ENCODE measurements at regions not wholly inside any gene's neighbourhood (a gene's known extent, or its start where the extent isn't known, plus 50 kb on each side); places are given as distances from the start of the nearest gene placed in this dataset.

DNA sequence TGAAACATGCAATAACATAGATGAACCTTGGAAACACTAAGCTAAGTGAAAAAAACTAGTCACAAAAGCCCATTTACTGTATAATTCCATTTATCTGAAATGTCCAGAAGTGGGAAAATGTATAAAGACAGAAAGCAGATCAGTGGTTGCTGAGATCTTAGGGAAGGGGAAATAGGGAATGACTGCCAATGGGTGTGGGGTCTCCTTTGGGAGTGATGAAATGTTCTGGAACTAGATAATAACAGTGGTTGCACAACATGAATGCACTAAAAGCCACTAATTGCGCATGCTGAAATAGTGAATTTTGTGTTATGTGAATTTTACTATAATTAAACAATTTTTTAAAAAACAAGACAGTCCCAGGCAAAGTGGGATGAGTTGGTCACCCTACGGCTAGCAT, 472.8 kb downstream of the CCDC171 start:
- no peaks in the 10 kb centered on the region for H3K27me3 ChIP-seq (ENCODE audit: low read depth, low read length)
- no peaks in the 10 kb centered on the region for H4K20me1 ChIP-seq (ENCODE audit: insufficient read depth, low read length)
- H3K4me3 ChIP-seq (ENCODE audit: low read length): no peak overlapping the region
- no peaks in the 10 kb centered on the region for H3K36me3 ChIP-seq (replicated peaks; ENCODE audit: low read depth, low read length)
- no peak overlapping the region for H2AFZ ChIP-seq (ENCODE audit: low read depth, low read length)
- no peak overlapping the region for H3K4me2 ChIP-seq (ENCODE audit: low read length)
- no peaks in the 10 kb centered on the region for H3K4me1 ChIP-seq (ENCODE audit: low read length)
- H3K79me2 ChIP-seq (ENCODE audit: low read length): no peaks in the 10 kb centered on the region
- no peaks in the 10 kb centered on the region for H3K9me3 ChIP-seq (ENCODE audit: insufficient read depth, low read length)
- no peak overlapping the region for H3K27ac ChIP-seq (ENCODE audit: low read length)
- H3K9ac ChIP-seq (ENCODE audit: low read length): no peak overlapping the region
- TF ChIP-seq, protein P1, sequence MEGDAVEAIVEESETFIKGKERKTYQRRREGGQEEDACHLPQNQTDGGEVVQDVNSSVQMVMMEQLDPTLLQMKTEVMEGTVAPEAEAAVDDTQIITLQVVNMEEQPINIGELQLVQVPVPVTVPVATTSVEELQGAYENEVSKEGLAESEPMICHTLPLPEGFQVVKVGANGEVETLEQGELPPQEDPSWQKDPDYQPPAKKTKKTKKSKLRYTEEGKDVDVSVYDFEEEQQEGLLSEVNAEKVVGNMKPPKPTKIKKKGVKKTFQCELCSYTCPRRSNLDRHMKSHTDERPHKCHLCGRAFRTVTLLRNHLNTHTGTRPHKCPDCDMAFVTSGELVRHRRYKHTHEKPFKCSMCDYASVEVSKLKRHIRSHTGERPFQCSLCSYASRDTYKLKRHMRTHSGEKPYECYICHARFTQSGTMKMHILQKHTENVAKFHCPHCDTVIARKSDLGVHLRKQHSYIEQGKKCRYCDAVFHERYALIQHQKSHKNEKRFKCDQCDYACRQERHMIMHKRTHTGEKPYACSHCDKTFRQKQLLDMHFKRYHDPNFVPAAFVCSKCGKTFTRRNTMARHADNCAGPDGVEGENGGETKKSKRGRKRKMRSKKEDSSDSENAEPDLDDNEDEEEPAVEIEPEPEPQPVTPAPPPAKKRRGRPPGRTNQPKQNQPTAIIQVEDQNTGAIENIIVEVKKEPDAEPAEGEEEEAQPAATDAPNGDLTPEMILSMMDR (IDR thresholded peaks at IDR 0.05; ENCODE audit: low read depth, low read length): no peak
- TF ChIP-seq EZH2phosphoT487 (IDR thresholded peaks at IDR 0.05; ENCODE audit: low read depth): no peak

DNA sequence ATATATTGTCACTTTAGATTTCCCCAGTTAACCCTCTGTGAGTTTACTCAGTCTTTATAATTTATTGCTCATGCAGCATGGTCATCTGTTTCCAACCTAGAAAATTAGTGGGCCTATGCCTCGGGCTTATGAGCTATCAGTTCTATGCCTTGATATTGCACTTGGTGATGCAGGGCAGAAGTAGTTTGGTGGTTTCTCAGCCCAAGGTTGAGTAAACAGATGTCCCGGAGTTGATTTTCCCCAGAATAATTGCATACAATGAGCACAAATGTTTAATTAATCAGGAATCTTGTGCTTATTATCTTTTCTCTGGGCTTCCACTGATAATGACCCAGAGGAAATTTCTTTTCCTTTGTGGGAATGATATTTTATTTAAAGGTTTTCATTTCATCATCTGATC, 474.0 kb downstream of the CCDC171 start:
- no peak overlapping the region for H3K27ac ChIP-seq (ENCODE audit: low read length)
- H3K4me1 ChIP-seq (ENCODE audit: low read length): no peaks in the 10 kb centered on the region
- no peaks in the 10 kb centered on the region for H4K20me1 ChIP-seq (ENCODE audit: insufficient read depth, low read length)
- H3K9ac ChIP-seq (ENCODE audit: low read length): no peak overlapping the region
- no peaks in the 10 kb centered on the region for H3K36me3 ChIP-seq (replicated peaks; ENCODE audit: low read depth, low read length)
- H3K9me3 ChIP-seq (ENCODE audit: insufficient read depth, low read length): no peaks in the 10 kb centered on the region
- no peaks in the 10 kb centered on the region for H3K27me3 ChIP-seq (ENCODE audit: low read depth, low read length)
- H3K79me2 ChIP-seq (ENCODE audit: low read length): no peaks in the 10 kb centered on the region
- H3K4me3 ChIP-seq (ENCODE audit: low read length): no peak overlapping the region
- TF ChIP-seq EZH2phosphoT487 (IDR thresholded peaks at IDR 0.05; ENCODE audit: low read depth): no peak
- TF ChIP-seq, protein P1 (IDR thresholded peaks at IDR 0.05; ENCODE audit: low read depth, low read length): no peak
- no peak overlapping the region for H3K4me2 ChIP-seq (ENCODE audit: low read length)
- no peak overlapping the region for H2AFZ ChIP-seq (ENCODE audit: low read depth, low read length)

DNA sequence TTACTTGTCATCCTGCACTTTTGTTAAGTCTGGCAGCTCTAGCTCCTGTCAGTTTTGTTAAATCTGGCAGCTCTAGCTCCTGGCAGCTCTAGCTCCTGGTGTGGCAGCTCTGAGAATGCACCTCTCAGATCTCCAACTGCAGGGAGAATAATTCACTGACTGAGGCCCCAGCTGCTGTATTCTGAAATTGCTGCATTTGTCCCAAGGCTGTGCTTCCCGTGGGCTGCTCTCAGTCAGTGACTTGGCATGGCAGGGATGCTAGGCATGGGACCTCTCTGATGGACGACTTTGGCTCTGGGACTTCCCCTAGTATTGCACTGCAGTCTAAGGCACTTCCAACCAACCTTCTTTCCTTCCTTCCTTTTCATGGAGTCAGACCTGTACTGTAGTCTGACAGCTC, 475.7 kb downstream of the CCDC171 start:
- H3K4me3 ChIP-seq (ENCODE audit: low read length): no peak overlapping the region
- no peak overlapping the region for H2AFZ ChIP-seq (ENCODE audit: low read depth, low read length)
- no peaks in the 10 kb centered on the region for H3K79me2 ChIP-seq (ENCODE audit: low read length)
- TF ChIP-seq, protein P1 (IDR thresholded peaks at IDR 0.05; ENCODE audit: low read depth, low read length): no peak
- TF ChIP-seq EZH2phosphoT487 (IDR thresholded peaks at IDR 0.05; ENCODE audit: low read depth): no peak
- no peaks in the 10 kb centered on the region for H4K20me1 ChIP-seq (ENCODE audit: insufficient read depth, low read length)
- H3K4me2 ChIP-seq (ENCODE audit: low read length): no peak overlapping the region
- H3K4me1 ChIP-seq (ENCODE audit: low read length): no peaks in the 10 kb centered on the region
- H3K27me3 ChIP-seq (ENCODE audit: low read depth, low read length): no peaks in the 10 kb centered on the region
- H3K36me3 ChIP-seq (replicated peaks; ENCODE audit: low read depth, low read length): no peaks in the 10 kb centered on the region
- no peaks in the 10 kb centered on the region for H3K9me3 ChIP-seq (ENCODE audit: insufficient read depth, low read length)
- no peak overlapping the region for H3K9ac ChIP-seq (ENCODE audit: low read length)
- H3K27ac ChIP-seq (ENCODE audit: low read length): no peak overlapping the region

DNA sequence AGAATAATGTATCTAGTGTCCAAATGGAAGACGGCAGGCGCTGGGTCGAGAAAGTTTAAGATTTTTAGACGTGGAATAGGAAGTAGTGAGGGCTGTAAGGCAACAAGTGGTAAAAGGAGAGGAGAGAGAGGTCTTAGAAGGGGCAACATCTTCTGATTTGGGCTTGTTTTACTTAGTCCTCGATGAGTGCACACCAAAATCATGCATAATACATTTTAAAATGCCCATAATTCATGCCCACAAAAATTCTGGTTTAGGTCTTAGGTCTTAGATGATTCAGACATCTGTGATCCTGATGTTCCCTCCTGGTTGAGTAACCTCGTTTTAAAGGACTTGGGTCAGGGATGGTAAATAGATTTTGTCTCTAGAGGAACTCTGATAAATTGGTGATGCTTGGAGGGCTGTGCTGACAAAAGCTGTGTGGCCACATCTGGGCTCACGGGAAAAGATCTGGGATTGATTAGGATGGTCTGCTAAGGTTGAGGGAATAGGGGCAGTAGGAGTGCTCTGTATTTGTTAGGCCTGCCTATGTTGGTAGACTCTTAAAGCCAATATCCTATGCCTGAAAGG, 476.3 kb downstream of the CCDC171 start:
- TF ChIP-seq EZH2phosphoT487 (IDR thresholded peaks at IDR 0.05; ENCODE audit: low read depth): no peak
- TF ChIP-seq, protein P1 (IDR thresholded peaks at IDR 0.05; ENCODE audit: low read depth, low read length): no peak
- H4K20me1 ChIP-seq (ENCODE audit: insufficient read depth, low read length): no peaks in the 10 kb centered on the region
- H3K9me3 ChIP-seq (ENCODE audit: insufficient read depth, low read length): no peaks in the 10 kb centered on the region
- H3K4me3 ChIP-seq (ENCODE audit: low read length): no peak overlapping the region
- no peak overlapping the region for H3K9ac ChIP-seq (ENCODE audit: low read length)
- H3K27me3 ChIP-seq (ENCODE audit: low read depth, low read length): no peaks in the 10 kb centered on the region
- no peak overlapping the region for H2AFZ ChIP-seq (ENCODE audit: low read depth, low read length)
- H3K4me2 ChIP-seq (ENCODE audit: low read length): no peak overlapping the region
- H3K4me1 ChIP-seq (ENCODE audit: low read length): no peaks in the 10 kb centered on the region
- no peaks in the 10 kb centered on the region for H3K79me2 ChIP-seq (ENCODE audit: low read length)
- H3K36me3 ChIP-seq (replicated peaks; ENCODE audit: low read depth, low read length): no peaks in the 10 kb centered on the region
- no peak overlapping the region for H3K27ac ChIP-seq (ENCODE audit: low read length)

Data from OCI-LY3 (cell line).